Nephron progenitor cell (in vitro differentiated cells): ENCODE measurements at regions not wholly inside any gene's neighbourhood (a gene's known extent, or its start where the extent isn't known, plus 50 kb on each side); places are given as distances from the start of the nearest gene placed in this dataset.

Experiments used
- DNase-seq: peaks from one replicate; pipeline ENCODE4 v3.0.0; 2021
- H3K27ac Mint-ChIP-seq: 2 replicates; pipeline ENCODE4 v1.8.0; 2021; ENCODE audit warnings: mild to moderate bottlenecking, moderate library complexity, mixed read lengths
- H3K27me3 Mint-ChIP-seq: 2 replicates; pipeline ENCODE4 v1.8.0; 2021; ENCODE audit warnings: mild to moderate bottlenecking, low read depth, mixed read lengths; ENCODE audit not compliant: poor library complexity
- H3K36me3 Mint-ChIP-seq: 2 replicates; pipeline ENCODE4 v1.8.0; 2021; ENCODE audit warnings: low read depth, mixed read lengths
- H3K4me1 Mint-ChIP-seq: 2 replicates; pipeline ENCODE4 v1.8.0; 2021; ENCODE audit warnings: mixed read lengths
- H3K4me3 Mint-ChIP-seq: 2 replicates; pipeline ENCODE4 v1.8.0; 2021; ENCODE audit warnings: mild to moderate bottlenecking, moderate library complexity, mixed read lengths
- H3K9me3 Mint-ChIP-seq: 2 replicates; pipeline ENCODE4 v1.8.0; 2021; ENCODE audit warnings: mild to moderate bottlenecking, moderate library complexity, mixed read lengths
- CTCF ChIP-seq: fragments of 200-600 bp; sonication (generic); IDR thresholded peaks from 2 replicates; pipeline ENCODE4 v1.5.0; 2021; ENCODE audit warnings: antibody characterized with exemption

- Mint-ChIP-seq H3K4me3 (no peak overlapping the region), H3K27ac (no peak overlapping the region), H3K4me1 (no peaks in the 10 kb centered on the region), H3K27me3 (no peaks in the 10 kb centered on the region), H3K9me3 (no peaks in the 10 kb centered on the region), H3K36me3 (no peaks in the 10 kb centered on the region)
- no peak for TF ChIP-seq CTCF
- no peak for DNase-seq
Measured at GRCh38 chr6:140354296-140354695, 979.8 kb upstream of the CITED2 start.

GRCh38 chr6:140353536-140353935 lies 979.1 kb upstream of the CITED2 start:
- Mint-ChIP-seq H3K4me1 (no peaks in the 10 kb centered on the region), H3K27ac (no peak overlapping the region), H3K27me3 (no peaks in the 10 kb centered on the region), H3K4me3 (no peak overlapping the region), H3K36me3 (no peaks in the 10 kb centered on the region), H3K9me3 (no peaks in the 10 kb centered on the region)
- no peak for DNase-seq
- no peak for TF ChIP-seq CTCF

GRCh38 chr6:140346428-140346827 lies 972.0 kb upstream of the CITED2 start:
- H3K36me3 Mint-ChIP-seq, result no peaks in the 10 kb centered on the region

GRCh38 chr6:140345935-140346334 lies 971.5 kb upstream of the CITED2 start:
- Mint-ChIP-seq H3K27ac (no peak overlapping the region), H3K4me1 (peaks cover 26% of the 10 kb centered on the region), H3K9me3 (peaks cover under 1% of the 10 kb centered on the region), H3K4me3 (no peak overlapping the region), H3K36me3 (no peaks in the 10 kb centered on the region), H3K27me3 (no peaks in the 10 kb centered on the region)
- no peak for DNase-seq
- TF ChIP-seq CTCF, result no peak

More at GRCh38 chr6:140346428-140346827, 972.0 kb upstream of the CITED2 start:
- H3K27me3 Mint-ChIP-seq, result no peaks in the 10 kb centered on the region
- H3K27ac Mint-ChIP-seq, result peak overlapping the region; percentile 13
- no peaks in the 10 kb centered on the region for H3K9me3 Mint-ChIP-seq
- peaks cover 26% of the 10 kb centered on the region for H3K4me1 Mint-ChIP-seq
- DNase-seq, result no peak
- no peak for TF ChIP-seq CTCF
- no peak overlapping the region for H3K4me3 Mint-ChIP-seq

GRCh38 chr6:140344142-140344913 lies 969.9 kb upstream of the CITED2 start:
- Mint-ChIP-seq H3K36me3 (no peaks in the 10 kb centered on the region), H3K4me3 (no peak overlapping the region), H3K27me3 (no peaks in the 10 kb centered on the region), H3K27ac (no peak overlapping the region), H3K9me3 (peaks cover 4% of the 10 kb centered on the region), H3K4me1 (peaks cover 26% of the 10 kb centered on the region)
- no peak for TF ChIP-seq CTCF
- no peak for DNase-seq

- no peak overlapping the region for H3K27ac Mint-ChIP-seq
- H3K4me3 Mint-ChIP-seq, result no peak overlapping the region
- H3K36me3 Mint-ChIP-seq, result no peaks in the 10 kb centered on the region
- no peaks in the 10 kb centered on the region for H3K27me3 Mint-ChIP-seq
- H3K9me3 Mint-ChIP-seq, result peaks cover 4% of the 10 kb centered on the region
- peaks cover 26% of the 10 kb centered on the region for H3K4me1 Mint-ChIP-seq
- no peak for TF ChIP-seq CTCF
- no peak for DNase-seq
Measured at GRCh38 chr6:140343128-140343527, 968.7 kb upstream of the CITED2 start.
